KMS-11 (cell line): ENCODE measurements at regions not wholly inside any gene's neighbourhood (a gene's known extent, or its start where the extent isn't known, plus 50 kb on each side); places are given as distances from the start of the nearest gene placed in this dataset.

Source experiments
- H2AFZ ChIP-seq: fragments of 200-600 bp; sonication (generic); 2 replicates; pipeline ENCODE4 v1.6.1; 2016; ENCODE audit warnings: antibody characterized with exemption, mixed run types, low read depth
- H3K27ac ChIP-seq: fragments of 200-600 bp; sonication (generic); 2 replicates; pipeline ENCODE4 v1.6.1; 2016; ENCODE audit warnings: mild to moderate bottlenecking, mixed run types
- H3K27me3 ChIP-seq: fragments of 200-600 bp; sonication (generic); 2 replicates; pipeline ENCODE4 v1.6.1; 2017; ENCODE audit warnings: mild to moderate bottlenecking, low read depth, mixed run types, moderate library complexity; ENCODE audit not compliant: insufficient read depth
- H3K36me3 ChIP-seq: fragments of 200-600 bp; sonication (generic); 2 replicates; pipeline ENCODE4 v1.6.1; 2017; ENCODE audit warnings: mild to moderate bottlenecking, mixed run types; ENCODE audit not compliant: insufficient read depth
- H3K4me1 ChIP-seq: fragments of 200-600 bp; sonication (generic); 2 replicates; pipeline ENCODE4 v1.6.1; 2016; ENCODE audit warnings: mild to moderate bottlenecking, low read depth, mixed run types; ENCODE audit not compliant: poor library complexity, severe bottlenecking
- H3K4me2 ChIP-seq: fragments of 200-600 bp; sonication (generic); 2 replicates; pipeline ENCODE4 v1.7.0; 2016; ENCODE audit warnings: mild to moderate bottlenecking, mixed run types
- H3K4me3 ChIP-seq: fragments of 200-600 bp; sonication (generic); IDR thresholded peaks from 2 replicates; pipeline ENCODE4 v1.6.1; 2017; ENCODE audit warnings: low read depth, low read length, mixed read lengths; ENCODE audit not compliant: insufficient read depth
- H3K79me2 ChIP-seq: fragments of 200-600 bp; sonication (generic); 2 replicates; pipeline ENCODE4 v1.6.1; 2016; ENCODE audit warnings: low read depth, mixed run types; ENCODE audit not compliant: insufficient read depth
- H3K9ac ChIP-seq: fragments of 200-600 bp; sonication (generic); 2 replicates; pipeline ENCODE4 v1.6.1; 2016; ENCODE audit warnings: mild to moderate bottlenecking, mixed run types
- H4K20me1 ChIP-seq: fragments of 200-600 bp; sonication (generic); 2 replicates; pipeline ENCODE4 v1.6.1; 2016; ENCODE audit warnings: mild to moderate bottlenecking, mixed run types; ENCODE audit not compliant: insufficient read depth
- CTCF ChIP-seq: fragments of 200-600 bp; sonication (generic); conservative IDR thresholded peaks from 2 replicates; pipeline ENCODE4 v1.6.1; 2017; ENCODE audit warnings: low read depth, mild to moderate bottlenecking, antibody characterized with exemption, low read length, moderate library complexity, mixed read lengths

GRCh38 chrX:56107320-56107719, 124.8 kb upstream of the KLF8 start:
- H3K36me3 ChIP-seq, result no peaks in the 10 kb centered on the region
- H3K27me3 ChIP-seq, result no peaks in the 10 kb centered on the region
- H4K20me1 ChIP-seq, result no peaks in the 10 kb centered on the region
- H3K4me2 ChIP-seq, result no peak overlapping the region
- H3K4me3 ChIP-seq, result no peak overlapping the region
- no peaks in the 10 kb centered on the region for H3K4me1 ChIP-seq
- no peak for TF ChIP-seq CTCF
- no peak overlapping the region for H3K27ac ChIP-seq
- no peak overlapping the region for H3K9ac ChIP-seq
- H3K79me2 ChIP-seq, result no peaks in the 10 kb centered on the region
- H2AFZ ChIP-seq, result no peak overlapping the region

GRCh38 chrX:56113785-56114436, 118.2 kb upstream of the KLF8 start:
- TF ChIP-seq CTCF, result no peak
- no peak overlapping the region for H3K27ac ChIP-seq
- H3K4me3 ChIP-seq, result no peak overlapping the region
- no peak overlapping the region for H2AFZ ChIP-seq
- no peaks in the 10 kb centered on the region for H3K27me3 ChIP-seq
- no peak overlapping the region for H3K4me2 ChIP-seq
- no peaks in the 10 kb centered on the region for H3K79me2 ChIP-seq
- H3K36me3 ChIP-seq, result no peaks in the 10 kb centered on the region
- no peak overlapping the region for H3K9ac ChIP-seq
- no peaks in the 10 kb centered on the region for H4K20me1 ChIP-seq
- H3K4me1 ChIP-seq, result no peaks in the 10 kb centered on the region

- Histone ChIP-seq H3K27me3 (no peaks in the 10 kb centered on the region), H3K79me2 (no peaks in the 10 kb centered on the region)
Observed at GRCh38 chrX:56114437-56114787, 117.7 kb upstream of the KLF8 start.

GRCh38 chrX:56120242-56120641, 111.9 kb upstream of the KLF8 start:
- Histone ChIP-seq H2AFZ (no peak overlapping the region), H3K4me2 (no peak overlapping the region), H3K27me3 (no peaks in the 10 kb centered on the region), H4K20me1 (no peaks in the 10 kb centered on the region), H3K9ac (no peak overlapping the region), H3K36me3 (no peaks in the 10 kb centered on the region), H3K27ac (no peak overlapping the region), H3K4me1 (no peaks in the 10 kb centered on the region), H3K4me3 (no peak overlapping the region), H3K79me2 (no peaks in the 10 kb centered on the region)
- no peak for TF ChIP-seq CTCF

More at GRCh38 chrX:56114437-56114787, 117.7 kb upstream of the KLF8 start:
- no peak overlapping the region for H2AFZ ChIP-seq
- no peaks in the 10 kb centered on the region for H4K20me1 ChIP-seq
- H3K36me3 ChIP-seq, result no peaks in the 10 kb centered on the region
- no peaks in the 10 kb centered on the region for H3K4me1 ChIP-seq
- H3K27ac ChIP-seq, result no peak overlapping the region
- no peak overlapping the region for H3K4me2 ChIP-seq
- H3K9ac ChIP-seq, result no peak overlapping the region
- H3K4me3 ChIP-seq, result no peak overlapping the region
- no peak for TF ChIP-seq CTCF
